ENCODE measurements at regions not wholly inside any gene's neighbourhood (a gene's known extent, or its start where the extent isn't known, plus 50 kb on each side); places are given as distances from the start of the nearest gene placed in this dataset.

DNA sequence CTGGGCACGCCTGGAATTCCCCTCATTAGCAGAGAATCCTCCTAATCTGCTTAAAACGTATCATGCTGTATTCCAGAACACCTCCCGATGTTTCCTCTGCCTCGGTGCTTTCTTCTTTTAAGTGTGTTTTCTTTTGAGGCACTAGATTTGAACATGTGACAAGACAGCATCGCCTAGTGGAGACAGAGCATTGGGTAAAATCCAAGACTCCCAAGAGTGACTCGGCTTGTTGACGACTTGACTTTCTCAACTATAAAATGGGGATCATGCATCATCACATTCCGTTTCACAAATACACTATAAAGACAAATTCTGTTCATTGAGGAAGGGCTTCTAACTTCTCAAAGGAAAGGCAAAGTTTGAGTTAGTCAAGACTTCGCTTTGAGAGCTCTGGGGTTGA lies 105.6 kb upstream of the RNF32 start:
- H3K4me3 ChIP-seq (ENCODE audit: insufficient read depth, low read length): no peak overlapping the region
- H3K4me2 ChIP-seq (ENCODE audit: insufficient read depth, low read length): no peak overlapping the region
- no peak overlapping the region for H2AFZ ChIP-seq (ENCODE audit: low read length)
- no peaks in the 10 kb centered on the region for H3K27me3 ChIP-seq (ENCODE audit: insufficient read depth, low read length)
- DNase-seq (ENCODE audit: insufficient read length, low spot score, missing footprints): no peak
- H3K79me2 ChIP-seq (ENCODE audit: insufficient read depth, low read length): no peaks in the 10 kb centered on the region
- no peaks in the 10 kb centered on the region for H3K36me3 ChIP-seq (ENCODE audit: insufficient read depth, low read length)
- TF ChIP-seq, protein P1, sequence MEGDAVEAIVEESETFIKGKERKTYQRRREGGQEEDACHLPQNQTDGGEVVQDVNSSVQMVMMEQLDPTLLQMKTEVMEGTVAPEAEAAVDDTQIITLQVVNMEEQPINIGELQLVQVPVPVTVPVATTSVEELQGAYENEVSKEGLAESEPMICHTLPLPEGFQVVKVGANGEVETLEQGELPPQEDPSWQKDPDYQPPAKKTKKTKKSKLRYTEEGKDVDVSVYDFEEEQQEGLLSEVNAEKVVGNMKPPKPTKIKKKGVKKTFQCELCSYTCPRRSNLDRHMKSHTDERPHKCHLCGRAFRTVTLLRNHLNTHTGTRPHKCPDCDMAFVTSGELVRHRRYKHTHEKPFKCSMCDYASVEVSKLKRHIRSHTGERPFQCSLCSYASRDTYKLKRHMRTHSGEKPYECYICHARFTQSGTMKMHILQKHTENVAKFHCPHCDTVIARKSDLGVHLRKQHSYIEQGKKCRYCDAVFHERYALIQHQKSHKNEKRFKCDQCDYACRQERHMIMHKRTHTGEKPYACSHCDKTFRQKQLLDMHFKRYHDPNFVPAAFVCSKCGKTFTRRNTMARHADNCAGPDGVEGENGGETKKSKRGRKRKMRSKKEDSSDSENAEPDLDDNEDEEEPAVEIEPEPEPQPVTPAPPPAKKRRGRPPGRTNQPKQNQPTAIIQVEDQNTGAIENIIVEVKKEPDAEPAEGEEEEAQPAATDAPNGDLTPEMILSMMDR (IDR thresholded peaks at IDR 0.05; ENCODE audit: extremely low read depth, low read depth, low read length): no peak
- no peaks in the 10 kb centered on the region for H3K9me3 ChIP-seq (ENCODE audit: low read depth, low read length)
- H3K27ac ChIP-seq (ENCODE audit: low read depth, low read length): no peak overlapping the region
- H3K4me1 ChIP-seq (ENCODE audit: insufficient read depth, low read length): no peaks in the 10 kb centered on the region
- no peaks in the 10 kb centered on the region for H4K20me1 ChIP-seq (ENCODE audit: insufficient read depth, low read length)

DNA sequence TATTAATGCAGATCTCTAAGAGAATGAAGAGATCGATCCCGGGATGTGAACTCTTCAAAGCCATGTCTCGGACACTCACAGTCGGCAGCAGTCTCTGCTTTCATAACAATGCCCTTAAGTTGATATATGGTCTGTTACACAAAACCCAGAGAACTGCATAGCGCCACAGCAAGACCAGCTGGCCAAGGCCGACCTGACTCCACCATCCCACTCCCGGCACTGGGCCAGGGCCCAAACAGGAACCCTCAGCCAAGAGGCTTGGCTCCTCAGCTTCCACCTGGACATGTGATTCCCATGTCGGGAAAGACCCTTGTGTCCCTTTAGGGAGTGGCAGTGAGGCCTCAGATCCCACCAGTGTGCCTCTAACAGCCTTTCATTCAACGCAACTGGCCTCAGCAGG lies 106.6 kb upstream of the RNF32 start:
- H3K4me1 ChIP-seq (ENCODE audit: insufficient read depth, low read length): no peaks in the 10 kb centered on the region
- H3K4me3 ChIP-seq (ENCODE audit: insufficient read depth, low read length): no peak overlapping the region
- TF ChIP-seq, protein P1 (IDR thresholded peaks at IDR 0.05; ENCODE audit: extremely low read depth, low read depth, low read length): no peak

DNA sequence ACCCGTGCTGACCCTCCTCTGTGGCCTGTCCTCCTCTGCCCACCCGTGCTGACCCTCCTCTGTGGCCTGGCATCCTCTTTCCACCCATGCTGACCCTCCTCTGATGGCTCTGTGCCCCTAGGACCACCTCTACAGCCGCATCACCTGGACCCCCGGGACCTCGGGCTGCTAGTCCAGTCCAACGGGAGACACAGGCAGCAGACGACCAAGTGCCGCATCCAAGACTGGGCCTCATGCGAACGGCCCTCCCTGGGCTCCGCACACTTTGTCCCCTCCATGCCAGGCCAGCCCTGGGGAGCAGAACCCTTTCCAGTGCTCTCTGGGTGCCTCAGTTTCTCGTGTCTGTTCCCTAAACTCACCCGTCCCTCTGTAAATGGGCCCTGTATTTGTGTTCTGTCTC lies 107.2 kb upstream of the RNF32 start:
- Histone ChIP-seq H4K20me1 (ENCODE audit: insufficient read depth, low read length) (no peaks in the 10 kb centered on the region), H3K27me3 (ENCODE audit: insufficient read depth, low read length) (no peaks in the 10 kb centered on the region), H3K4me2 (ENCODE audit: insufficient read depth, low read length) (no peak overlapping the region), H2AFZ (ENCODE audit: low read length) (no peak overlapping the region), H3K27ac (ENCODE audit: low read depth, low read length) (no peak overlapping the region), H3K79me2 (ENCODE audit: insufficient read depth, low read length) (no peaks in the 10 kb centered on the region), H3K9me3 (ENCODE audit: low read depth, low read length) (no peaks in the 10 kb centered on the region), H3K4me1 (ENCODE audit: insufficient read depth, low read length) (no peaks in the 10 kb centered on the region), H3K36me3 (ENCODE audit: insufficient read depth, low read length) (no peaks in the 10 kb centered on the region), H3K4me3 (ENCODE audit: insufficient read depth, low read length) (no peak overlapping the region)
- DNase-seq (ENCODE audit: insufficient read length, low spot score, missing footprints): no peak
- TF ChIP-seq, protein P1 (IDR thresholded peaks at IDR 0.05; ENCODE audit: extremely low read depth, low read depth, low read length): no peak

More for the DNA sequence above, 106.6 kb upstream of the RNF32 start:
- Histone ChIP-seq H3K79me2 (ENCODE audit: insufficient read depth, low read length) (no peaks in the 10 kb centered on the region), H2AFZ (ENCODE audit: low read length) (no peak overlapping the region), H3K36me3 (ENCODE audit: insufficient read depth, low read length) (no peaks in the 10 kb centered on the region), H3K4me2 (ENCODE audit: insufficient read depth, low read length) (no peak overlapping the region), H3K9me3 (ENCODE audit: low read depth, low read length) (no peaks in the 10 kb centered on the region), H3K27me3 (ENCODE audit: insufficient read depth, low read length) (no peaks in the 10 kb centered on the region), H4K20me1 (ENCODE audit: insufficient read depth, low read length) (no peaks in the 10 kb centered on the region), H3K27ac (ENCODE audit: low read depth, low read length) (no peak overlapping the region)
- no peak for DNase-seq (ENCODE audit: insufficient read length, low spot score, missing footprints)

DNA sequence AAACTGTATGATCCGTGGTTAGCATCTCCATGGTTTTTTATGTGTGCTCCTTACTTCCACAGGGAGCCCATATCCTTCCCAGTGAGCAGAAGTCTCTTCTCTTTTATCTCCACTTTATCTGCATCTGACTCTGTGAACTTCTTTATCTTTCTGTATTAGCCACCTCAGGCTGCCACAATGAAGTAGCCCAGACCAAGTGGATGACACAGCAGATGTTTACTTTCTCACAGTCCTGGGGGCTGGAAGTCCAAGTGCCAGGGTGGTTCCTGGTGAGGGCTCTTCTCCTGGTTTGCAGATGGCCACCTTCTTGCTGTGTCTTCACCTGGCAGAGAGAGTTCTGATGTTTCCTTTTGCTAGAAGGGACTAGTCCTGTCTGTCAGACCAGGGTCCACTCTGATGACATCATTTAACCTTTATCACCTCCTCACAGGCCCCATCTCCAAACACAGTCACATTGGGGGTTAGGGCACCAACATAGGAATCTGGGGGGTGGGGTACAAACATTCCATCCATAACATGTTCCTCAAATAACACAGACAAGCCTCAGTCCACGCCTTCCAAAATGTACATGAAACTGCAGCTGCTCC lies 108.5 kb upstream of the RNF32 start:
- no peaks in the 10 kb centered on the region for H3K9me3 ChIP-seq (ENCODE audit: low read depth, low read length)
- no peak overlapping the region for H3K4me2 ChIP-seq (ENCODE audit: insufficient read depth, low read length)
- H3K79me2 ChIP-seq (ENCODE audit: insufficient read depth, low read length): no peaks in the 10 kb centered on the region
- H2AFZ ChIP-seq (ENCODE audit: low read length): no peak overlapping the region
- no peak for DNase-seq (ENCODE audit: insufficient read length, low spot score, missing footprints)
- H4K20me1 ChIP-seq (ENCODE audit: insufficient read depth, low read length): no peaks in the 10 kb centered on the region
- H3K36me3 ChIP-seq (ENCODE audit: insufficient read depth, low read length): no peaks in the 10 kb centered on the region
- no peak overlapping the region for H3K4me3 ChIP-seq (ENCODE audit: insufficient read depth, low read length)
- no peaks in the 10 kb centered on the region for H3K27me3 ChIP-seq (ENCODE audit: insufficient read depth, low read length)
- TF ChIP-seq, protein P1 (IDR thresholded peaks at IDR 0.05; ENCODE audit: extremely low read depth, low read depth, low read length): no peak
- no peak overlapping the region for H3K27ac ChIP-seq (ENCODE audit: low read depth, low read length)
- H3K4me1 ChIP-seq (ENCODE audit: insufficient read depth, low read length): no peaks in the 10 kb centered on the region

All from osteoblast (primary cell).